ENCODE measurements at regions not wholly inside any gene's neighbourhood (a gene's known extent, or its start where the extent isn't known, plus 50 kb on each side); places are given as distances from the start of the nearest gene placed in this dataset.

- TF ChIP-seq POLR2AphosphoS5 (IDR thresholded peaks at IDR 0.05): no peak
- no peak for TF ChIP-seq POLR2A (IDR thresholded peaks at IDR 0.05; ENCODE audit: low read depth)
- no peak for TF ChIP-seq CTCF (IDR thresholded peaks at IDR 0.05)
Observed at GRCh38 chr4:159484864-159485263, 382.0 kb downstream of the RAPGEF2 start.

Data from esophagus muscularis mucosa (tissue), 3 donors.